IMR-90 (cell line): ENCODE measurements at regions not wholly inside any gene's neighbourhood (a gene's known extent, or its start where the extent isn't known, plus 50 kb on each side); places are given as distances from the start of the nearest gene placed in this dataset.
A peak's percentile ranks its signal among the peaks of the same experiment; 100 is the strongest.

ENCODE experiments used
- ATAC-seq: fragments of 200-7000 bp; cut with Tn5 transposase; 2 replicates; pipeline ENCODE4 v1.9.1; 2020; ENCODE audit warnings: low read depth, mild to moderate bottlenecking, moderate library complexity
- BruUV-seq: library from RNA; stranded (reverse); fragments of 400-500 nt; replicated peaks from 2 replicates; lab custom pipeline; 2021; lab: Mats Ljungman, UMichigan
- CTCF ChIA-PET: fragments of 300-600 bp; formaldehyde crosslinking; extraction: SDS; loops from one replicate; lab custom pipeline; 2021; ENCODE audit warnings: antibody characterized with exemption; lab: Yijun Ruan, JAX
- POLR2A ChIA-PET: fragments of 300-600 bp; sonication (Branson Sonifier 250); formaldehyde crosslinking; loops from one replicate; lab custom pipeline; 2022; ENCODE audit warnings: antibody characterized with exemption; ENCODE audit not compliant: unreplicated experiment; lab: Charles Lee
- DNase-seq: peaks from one replicate; pipeline ENCODE4 v3.0.0; 2013
- H2AFZ ChIP-seq: replicated peaks from 2 replicates; pipeline ENCODE3; 2013; ENCODE audit warnings: low read length, mild to moderate bottlenecking; ENCODE audit not compliant: poor library complexity
- H2AK5ac ChIP-seq: 2 replicates; pipeline ENCODE4 v1.6.1; 2013; ENCODE audit warnings: low read depth, low read length, inconsistent platforms
- H2AK9ac ChIP-seq: replicated peaks from 2 replicates; pipeline ENCODE3; 2013; ENCODE audit warnings: mild to moderate bottlenecking, low read depth, low read length, moderate library complexity; ENCODE audit not compliant: poor library complexity
- H2BK120ac ChIP-seq: 2 replicates; pipeline ENCODE4 v1.6.1; 2013; ENCODE audit warnings: low read depth, low read length, inconsistent platforms
- H2BK15ac ChIP-seq: 3 replicates; pipeline ENCODE4 v1.6.1; 2013; ENCODE audit warnings: low read depth, low read length, inconsistent platforms
- H2BK20ac ChIP-seq: 2 replicates; pipeline ENCODE4 v1.6.1; 2013; ENCODE audit warnings: low read depth, mild to moderate bottlenecking, inconsistent platforms, low read length, moderate library complexity
- H2BK5ac ChIP-seq: 2 replicates; pipeline ENCODE4 v1.6.1; 2013; ENCODE audit warnings: mild to moderate bottlenecking, low read depth, low read length, inconsistent platforms; ENCODE audit not compliant: poor library complexity, severe bottlenecking
- H3K14ac ChIP-seq: replicated peaks from 2 replicates; pipeline ENCODE4 v1.6.1; 2013; ENCODE audit warnings: low read depth, low read length, inconsistent platforms
- H3K18ac ChIP-seq: 2 replicates; pipeline ENCODE4 v1.6.1; 2013; ENCODE audit warnings: low read depth, low read length, control low read depth
- H3K23ac ChIP-seq: 2 replicates; pipeline ENCODE4 v1.6.1; 2013; ENCODE audit warnings: low read depth, low read length, inconsistent platforms
- H3K27ac ChIP-seq: 2 replicates; pipeline ENCODE4 v1.5.1; 2013; ENCODE audit warnings: mild to moderate bottlenecking, control low read depth, low read length; ENCODE audit not compliant: insufficient read depth
- H3K27me3 ChIP-seq: 2 replicates; pipeline ENCODE4 v1.6.1; 2013; ENCODE audit warnings: low read length; ENCODE audit not compliant: control insufficient read depth, insufficient read depth
- H3K36me3 ChIP-seq: 2 replicates; pipeline ENCODE4 v1.6.1; 2013; ENCODE audit warnings: low read length, mixed read lengths; ENCODE audit not compliant: control insufficient read depth, insufficient read depth
- H3K4ac ChIP-seq: 2 replicates; pipeline ENCODE4 v1.6.1; 2013; ENCODE audit warnings: low read depth, low read length, inconsistent platforms
- H3K4me1 ChIP-seq: 2 replicates; pipeline ENCODE4 v1.6.1; 2013; ENCODE audit warnings: low read length, mixed read lengths; ENCODE audit not compliant: control insufficient read depth, insufficient read depth
- H3K4me2 ChIP-seq: 2 replicates; pipeline ENCODE4 v1.6.1; 2013; ENCODE audit warnings: low read depth, mild to moderate bottlenecking, control low read depth, low read length, moderate library complexity
- H3K4me3 ChIP-seq: 2 replicates; pipeline ENCODE4 v1.5.1; 2013; ENCODE audit warnings: low read depth, mild to moderate bottlenecking, control low read depth, low read length, moderate library complexity; ENCODE audit not compliant: insufficient read depth
- H3K56ac ChIP-seq: 2 replicates; pipeline ENCODE4 v1.6.1; 2013; ENCODE audit warnings: low read length, inconsistent platforms; ENCODE audit not compliant: insufficient read depth; ENCODE audit errors: extremely low read depth
- H3K79me1 ChIP-seq, 2 experiments: 2 replicates each; pipeline ENCODE4 v1.6.1; 2013; ENCODE audit warnings: low read length in 2 of 2, inconsistent platforms in 1 of 2, low read depth in 1 of 2
- H3K9ac ChIP-seq: 2 replicates; pipeline ENCODE4 v1.6.1; 2013; ENCODE audit warnings: low read depth, low read length, control low read depth
- H3K9me1 ChIP-seq: 2 replicates; pipeline ENCODE4 v1.6.1; 2013; ENCODE audit warnings: low read length, inconsistent platforms; ENCODE audit not compliant: insufficient read depth
- H3K9me3 ChIP-seq: 2 replicates; pipeline ENCODE4 v1.6.1; 2013; ENCODE audit warnings: low read length; ENCODE audit not compliant: control insufficient read depth, insufficient read depth
- H4K20me1 ChIP-seq: 2 replicates; pipeline ENCODE4 v1.6.1; 2013; ENCODE audit warnings: low read length, inconsistent platforms; ENCODE audit not compliant: insufficient read depth
- H4K5ac ChIP-seq: 2 replicates; pipeline ENCODE4 v1.6.1; 2013; ENCODE audit warnings: mild to moderate bottlenecking, low read depth, low read length, control low read depth
- H4K8ac ChIP-seq, 2 experiments: 2 replicates each; pipeline ENCODE4 v1.6.1; 2013; ENCODE audit warnings: low read depth in 2 of 2, low read length in 2 of 2, control low read depth in 1 of 2, inconsistent platforms in 1 of 2
- H4K91ac ChIP-seq: 2 replicates; pipeline ENCODE4 v1.6.1; 2013; ENCODE audit warnings: low read depth, low read length, inconsistent platforms; ENCODE audit not compliant: insufficient read depth
- CHD1 ChIP-seq: IDR thresholded peaks from 2 replicates; pipeline ENCODE4 v1.6.1; 2012; ENCODE audit warnings: low read depth, low read length, improper control_type of control experiment
- MAFK ChIP-seq: IDR thresholded peaks from 2 replicates; pipeline ENCODE4 v1.6.1; 2012; ENCODE audit warnings: low read depth, low read length, improper control_type of control experiment
- MXI1 ChIP-seq: IDR thresholded peaks from 2 replicates; pipeline ENCODE4 v1.6.1; 2012; ENCODE audit warnings: low read depth, mild to moderate bottlenecking, low read length, moderate library complexity, borderline replicate concordance
- RFX5 ChIP-seq: IDR thresholded peaks from 2 replicates; pipeline ENCODE4 v1.8.0; 2012; ENCODE audit warnings: low read depth, mild to moderate bottlenecking, low read length, moderate library complexity
- WGBS, 2 experiments: methylation state at CpG; one replicate each; pipeline versions ENCODE4 v1.1.5 to v1.1.7; 2013; ENCODE audit warnings: missing lambda C conversion rate in 2 of 2; ENCODE audit not compliant: insufficient read length in 1 of 2; ENCODE audit errors: extremely low coverage in 2 of 2; 5-methylcytosine and 5-hydroxymethylcytosine counted together
- dilution Hi-C: fragments of 300-500 bp; cut with HindIII; formaldehyde crosslinking; loops from one replicate; pipeline ENCODE4 v1.14.3; 2018; ENCODE audit warnings: low sequenced_read_pairs; ENCODE audit not compliant: unreplicated experiment
- in situ Hi-C: fragments of 300-500 bp; cut with MboI; formaldehyde crosslinking; loops from 3 replicates; pipeline ENCODE4 v1.14.3; 2019; ENCODE audit warnings: low sequenced_read_pairs, inconsistent platforms, mixed read lengths
- intact Hi-C: fragments of 100-400 bp; cut with micrococcal nuclease; formaldehyde crosslinking; loops from 2 replicates; pipeline ENCODE4 v1.10.0; 2022

DNA sequence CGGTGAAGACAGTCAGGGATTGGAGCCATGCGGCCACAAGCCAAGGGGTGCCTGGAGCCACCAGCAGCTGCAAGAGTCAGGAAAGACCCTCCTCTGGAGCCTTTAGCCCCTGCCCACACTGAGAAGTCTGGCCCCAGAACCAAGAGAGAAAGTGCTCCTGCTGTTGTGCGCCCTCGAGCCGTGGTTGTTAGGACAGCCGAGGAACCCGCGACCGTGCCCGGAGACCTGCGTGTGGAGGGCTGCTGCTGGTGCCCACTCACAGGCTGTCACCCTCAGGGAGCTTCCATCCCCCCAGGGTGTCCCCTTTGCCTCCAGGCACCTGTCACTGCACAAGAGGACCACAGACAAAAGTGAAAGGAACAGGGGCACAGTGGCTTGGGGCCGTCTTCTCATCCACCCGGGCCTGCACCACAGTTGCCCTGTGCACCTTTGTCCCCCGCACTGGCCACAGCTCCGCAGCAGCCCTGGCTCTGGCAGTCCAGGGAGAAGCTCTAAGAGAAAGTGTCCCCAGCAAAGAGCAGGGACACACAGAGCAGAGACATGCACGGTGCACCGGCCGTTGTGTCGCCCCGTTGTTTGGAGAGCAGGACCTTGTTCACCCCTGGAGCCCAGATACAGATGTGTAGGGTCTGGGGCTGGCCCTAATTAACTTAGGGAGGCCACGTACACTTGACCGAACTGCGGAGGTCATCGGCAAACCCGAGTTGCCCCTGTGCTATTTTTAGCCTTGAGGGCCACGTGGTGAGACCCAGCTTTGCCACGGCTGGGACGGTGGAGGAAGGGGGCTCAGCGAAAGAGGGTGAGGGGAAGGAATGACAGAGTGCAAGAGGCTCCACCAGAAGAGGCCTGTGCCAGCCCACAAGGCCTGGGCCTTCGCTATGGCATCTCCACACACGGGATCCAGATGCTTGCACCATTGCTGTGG is 329.2 kb downstream of the C16orf95 start (continued):
- no peak for TF ChIP-seq MXI1

DNA sequence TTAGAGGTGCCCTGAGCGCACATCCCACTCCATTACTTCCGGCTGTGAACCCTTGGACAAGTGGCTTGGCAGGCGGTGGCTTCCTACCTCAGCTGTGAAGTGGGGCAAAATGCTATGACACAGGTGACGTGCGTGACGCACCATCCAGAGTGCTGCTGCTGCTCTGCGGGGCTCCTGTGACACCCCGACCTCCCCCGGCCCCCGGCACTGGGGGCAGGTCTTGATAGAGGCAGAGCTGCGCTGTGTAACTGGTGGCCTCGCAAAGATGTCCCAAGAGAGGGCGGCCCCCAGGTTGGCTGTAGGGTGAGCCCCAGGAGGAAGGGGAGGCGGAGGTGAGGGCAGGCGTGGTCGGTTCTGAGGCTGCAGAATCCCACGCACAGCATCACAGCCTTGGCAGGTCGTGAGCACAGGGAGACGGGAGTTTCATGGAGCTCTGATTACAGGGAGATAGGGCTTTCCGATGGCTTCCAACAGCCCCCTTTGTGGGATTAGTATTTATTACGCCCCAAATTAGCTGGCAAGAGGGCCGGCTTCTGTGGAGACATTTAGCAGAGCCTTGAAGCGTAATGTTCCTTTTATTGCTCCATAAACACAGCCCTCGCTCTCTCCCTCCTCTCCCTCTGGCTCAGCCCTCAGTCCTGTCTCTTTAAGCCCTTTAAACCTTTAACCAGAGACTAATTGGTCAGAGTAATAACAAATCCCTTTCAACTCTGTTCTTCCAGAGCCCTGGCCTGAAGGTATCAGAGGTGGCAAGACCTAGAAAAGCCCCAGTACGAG is 328.1 kb downstream of the C16orf95 start:
- Histone ChIP-seq H3K9ac (no peak overlapping the region), H3K56ac (no peak overlapping the region), H3K14ac (0 out of 2 replicates have a peak overlapping the region, but pooled peaks have one; percentile 21), H3K9me1 (peaks cover 18% of the 10 kb centered on the region), H3K18ac (no peak overlapping the region), H2BK120ac (no peak overlapping the region), H2AFZ (no peak overlapping the region), H3K79me1 (0 out of 4 replicates have a peak, but pooled peaks cover 0 to 3% of the 10 kb centered on the region in 2 experiments), H3K36me3 (no peaks in the 10 kb centered on the region), H2BK15ac (no peak overlapping the region), H3K23ac (no peak overlapping the region), H3K9me3 (no peaks in the 10 kb centered on the region), H3K4me2 (no peak overlapping the region), H2BK5ac (no peak overlapping the region), H3K4me3 (no peak overlapping the region), H2AK9ac (no peak overlapping the region), H4K91ac (no peak overlapping the region; the same call in 1 of the 2 replicates), H2BK20ac (0 out of 2 replicates have a peak overlapping the region, but pooled peaks have one; percentile 31), H4K5ac (no peak overlapping the region), H4K8ac (no peak overlapping the region), H2AK5ac (no peak overlapping the region; the same call in 1 of the 2 replicates), H3K27ac (no peak overlapping the region), H3K4ac (no peak overlapping the region), H4K20me1 (no peaks in the 10 kb centered on the region), H3K27me3 (no peaks in the 10 kb centered on the region), H3K4me1 (peaks cover 7% of the 10 kb centered on the region)
- intact Hi-C loops (no loop called here), in situ Hi-C loops (no loop called here), dilution Hi-C loops (no loop called here)
- DNase-seq (no peak), ATAC-seq (no peak)
- no peak for TF ChIP-seq RFX5
- no peak for TF ChIP-seq CHD1
- TF ChIP-seq MAFK, result no peak
- BruUV-seq, result no TSS peak
- WGBS, 2 experiments, result 83% methylated on average over 11 of the region's 25 CpGs; no CpG with 5 or more reads in 1 of the 2 experiments
- ChIA-PET POLR2A (no interaction called here), CTCF (no interaction called here)
